Neuronal stem cell (in vitro differentiated cells): ENCODE measurements at regions not wholly inside any gene's neighbourhood (a gene's known extent, or its start where the extent isn't known, plus 50 kb on each side); places are given as distances from the start of the nearest gene placed in this dataset.
A peak's percentile ranks its signal among the peaks of the same experiment; 100 is the strongest.

Experiments used
- DNase-seq: peaks from one replicate; pipeline ENCODE4 v3.0.0-alpha.2; 2013; ENCODE audit warnings: low spot score
- H2AFZ ChIP-seq: one replicate; pipeline ENCODE4 v1.6.1; 2013; ENCODE audit warnings: mild to moderate bottlenecking, low read length, inconsistent platforms
- H2AK5ac ChIP-seq: 2 replicates; pipeline ENCODE4 v1.6.1; 2013; ENCODE audit warnings: low read depth, mild to moderate bottlenecking, inconsistent platforms, low read length, moderate library complexity, mixed read lengths
- H2BK120ac ChIP-seq: 2 replicates; pipeline ENCODE4 v1.6.1; 2013; ENCODE audit warnings: low read depth, mild to moderate bottlenecking, inconsistent platforms, low read length, moderate library complexity, mixed read lengths
- H2BK12ac ChIP-seq: one replicate; pipeline ENCODE4 v1.6.1; 2013; ENCODE audit warnings: low read length, inconsistent platforms
- H2BK15ac ChIP-seq: 2 replicates; pipeline ENCODE4 v1.6.1; 2013; ENCODE audit warnings: mild to moderate bottlenecking, low read length, inconsistent platforms, mixed read lengths
- H2BK5ac ChIP-seq: one replicate; pipeline ENCODE4 v1.6.1; 2013; ENCODE audit warnings: inconsistent platforms, mild to moderate bottlenecking, low read length, moderate library complexity
- H3K14ac ChIP-seq: one replicate; pipeline ENCODE4 v1.6.1; 2013; ENCODE audit warnings: low read length, inconsistent platforms
- H3K18ac ChIP-seq: 2 replicates; pipeline ENCODE4 v1.6.1; 2013; ENCODE audit warnings: low read length, inconsistent platforms
- H3K23ac ChIP-seq: 2 replicates; pipeline ENCODE4 v1.6.1; 2013; ENCODE audit warnings: low read depth, mild to moderate bottlenecking, mixed read lengths, low read length, inconsistent platforms; ENCODE audit not compliant: poor library complexity
- H3K27ac ChIP-seq: replicated peaks from 3 replicates; pipeline ENCODE4 v1.5.1; 2013; ENCODE audit warnings: low read length, inconsistent platforms
- H3K27me3 ChIP-seq, 3 experiments: 2 replicates each; pipeline ENCODE4 v1.6.1; 2013; ENCODE audit warnings: low read length in 3 of 3, mild to moderate bottlenecking in 2 of 3, inconsistent platforms in 1 of 3, low read depth in 1 of 3, mixed read lengths in 1 of 3, moderate library complexity in 1 of 3; ENCODE audit not compliant: control insufficient read depth in 3 of 3, insufficient read depth in 3 of 3
- H3K36me3 ChIP-seq, 2 donors: replicated peaks in 1 of 2; 2 replicates each; pipeline ENCODE4 v1.6.1; 2013; ENCODE audit warnings: low read length in 2 of 2; ENCODE audit not compliant: control insufficient read depth in 2 of 2, insufficient read depth in 2 of 2
- H3K4ac ChIP-seq: 2 replicates; pipeline ENCODE4 v1.6.1; 2013; ENCODE audit warnings: inconsistent platforms, mild to moderate bottlenecking, low read length, moderate library complexity
- H3K4me1 ChIP-seq, 2 donors: 1 replicate in 1 of 2; 2 replicates in 1 of 2; pipeline ENCODE4 v1.6.1; 2013; ENCODE audit warnings: low read length in 2 of 2, low read depth in 1 of 2; ENCODE audit not compliant: control insufficient read depth in 2 of 2, insufficient read depth in 1 of 2
- H3K4me2 ChIP-seq: one replicate; pipeline ENCODE4 v1.6.1; 2013; ENCODE audit warnings: mild to moderate bottlenecking, low read length, inconsistent platforms; ENCODE audit not compliant: insufficient read depth, poor library complexity, severe bottlenecking
- H3K4me3 ChIP-seq, 2 donors: 2 replicates each; pipeline ENCODE4 v1.5.1; 2013; ENCODE audit warnings: low read length in 2 of 2, mild to moderate bottlenecking in 2 of 2, inconsistent platforms in 1 of 2, moderate library complexity in 1 of 2
- H3K79me1 ChIP-seq: one replicate; pipeline ENCODE4 v1.6.1; 2013; ENCODE audit warnings: low read depth, mild to moderate bottlenecking, inconsistent platforms, low read length, moderate library complexity
- H3K9ac ChIP-seq: one replicate; pipeline ENCODE4 v1.6.1; 2013; ENCODE audit warnings: mild to moderate bottlenecking, low read depth, low read length, inconsistent platforms; ENCODE audit not compliant: poor library complexity
- H3K9me3 ChIP-seq, 2 donors: replicated peaks in 1 of 2; 2 replicates each; pipeline versions ENCODE3 to v1.6.1; 2013; ENCODE audit warnings: low read length in 2 of 2, mild to moderate bottlenecking in 2 of 2, inconsistent platforms in 1 of 2, low read depth in 1 of 2, mixed read lengths in 1 of 2, moderate library complexity in 1 of 2; ENCODE audit not compliant: control insufficient read depth in 2 of 2, insufficient read depth in 1 of 2
- H4K8ac ChIP-seq: one replicate; pipeline ENCODE4 v1.6.1; 2013; ENCODE audit warnings: low read depth, mild to moderate bottlenecking, inconsistent platforms, low read length, moderate library complexity
- H4K91ac ChIP-seq: one replicate; pipeline ENCODE4 v1.6.1; 2013; ENCODE audit warnings: low read length, low read depth, mild to moderate bottlenecking, inconsistent platforms; ENCODE audit not compliant: poor library complexity
- WGBS, 2 donors: extraction: QIAGEN DNeasy Blood & Tissue Kit; methylation state at CpG; one replicate each; pipeline ENCODE4 v1.1.7; 2013; ENCODE audit warnings: missing lambda C conversion rate in 2 of 2, mixed read lengths in 1 of 2; ENCODE audit not compliant: insufficient read length in 2 of 2, insufficient replicate concordance in 1 of 2; ENCODE audit errors: extremely low coverage in 2 of 2; 5-methylcytosine and 5-hydroxymethylcytosine counted together

DNA sequence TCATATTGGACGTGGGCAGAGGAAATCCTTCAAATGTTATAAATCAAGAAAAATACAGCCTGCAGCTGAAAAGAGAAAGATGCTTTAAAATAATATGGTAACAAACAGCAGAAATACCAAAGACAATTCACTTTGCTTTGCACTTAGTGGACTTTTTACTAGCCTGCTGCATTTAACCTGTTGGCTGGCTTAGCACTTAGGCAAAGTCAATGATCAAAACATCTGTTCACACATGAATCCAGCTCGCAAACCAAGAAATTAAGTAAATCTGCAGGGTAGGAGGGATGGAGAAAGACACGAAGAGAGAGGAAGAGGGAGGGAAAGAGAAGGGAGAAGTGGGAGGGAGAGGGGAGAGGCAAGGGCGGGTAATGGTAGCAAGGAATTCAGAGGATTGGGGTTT is 103.6 kb upstream of the RAB4A start:
- Histone ChIP-seq H2BK15ac (no peak overlapping the region), H3K79me1 (no peaks in the 10 kb centered on the region), H3K9me3 (no peaks in the 10 kb centered on the region), H3K4me2 (no peak overlapping the region), H4K8ac (no peak overlapping the region), H4K91ac (no peak overlapping the region), H2BK12ac (no peak overlapping the region), H3K18ac (no peak overlapping the region), H2BK120ac (no peak overlapping the region), H2AK5ac (no peak overlapping the region), H3K23ac (peak overlapping the region; percentile 25), H3K4me3 (no peak overlapping the region), H2AFZ (no peak overlapping the region), H3K36me3 (no peaks in the 10 kb centered on the region), H3K4me1 (no peaks in the 10 kb centered on the region), H3K4ac (no peak overlapping the region), H2BK5ac (no peak overlapping the region), H3K27ac (no peak overlapping the region), H3K27me3 (peaks cover 0 to 11% (median 0%) of the 10 kb centered on the region in 3 experiments), H3K14ac (no peak overlapping the region), H3K9ac (no peak overlapping the region)
- WGBS, 2 donors: no CpG with 5 or more reads among the region's 4 CpGs
- no peak for DNase-seq

GRCh38 chr1:229169399-229169798 is 101.5 kb upstream of the RAB4A start:
- no peaks in the 10 kb centered on the region for H3K36me3 ChIP-seq
- H3K14ac ChIP-seq: no peak overlapping the region
- H2BK15ac ChIP-seq: no peak overlapping the region
- no peaks in the 10 kb centered on the region for H3K4me1 ChIP-seq
- no peak overlapping the region for H3K4me2 ChIP-seq
- no peak overlapping the region for H3K23ac ChIP-seq
- H3K4me3 ChIP-seq: no peak overlapping the region
- H4K8ac ChIP-seq: no peak overlapping the region
- no peak for DNase-seq
- no peak overlapping the region for H3K18ac ChIP-seq
- H3K27ac ChIP-seq: no peak overlapping the region
- H3K79me1 ChIP-seq: no peaks in the 10 kb centered on the region
- H4K91ac ChIP-seq: no peak overlapping the region
- H3K9me3 ChIP-seq: no peaks in the 10 kb centered on the region
- no peak overlapping the region for H2BK120ac ChIP-seq
- no peak overlapping the region for H2BK5ac ChIP-seq
- no peak overlapping the region for H2AK5ac ChIP-seq
- H3K4ac ChIP-seq: no peak overlapping the region
- no peak overlapping the region for H3K9ac ChIP-seq
- no peak overlapping the region for H2BK12ac ChIP-seq
- WGBS, 2 donors: no CpG with 5 or more reads among the region's 1 CpG
- H2AFZ ChIP-seq: no peak overlapping the region
- H3K27me3 ChIP-seq: peaks cover 0 to 11% (median 0%) of the 10 kb centered on the region in 3 experiments

GRCh38 chr1:229170274-229170673 is 100.6 kb upstream of the RAB4A start:
- H2BK12ac ChIP-seq: no peak overlapping the region
- no peak overlapping the region for H2BK5ac ChIP-seq
- no peak overlapping the region for H2AFZ ChIP-seq
- no peak overlapping the region for H3K14ac ChIP-seq
- H4K91ac ChIP-seq: no peak overlapping the region
- H2BK120ac ChIP-seq: no peak overlapping the region
- no peak overlapping the region for H3K27ac ChIP-seq
- no peak overlapping the region for H3K4me3 ChIP-seq
- H3K23ac ChIP-seq: peak overlapping the region; percentile 49
- H3K36me3 ChIP-seq: no peaks in the 10 kb centered on the region
- H3K9ac ChIP-seq: no peak overlapping the region
- H3K79me1 ChIP-seq: no peaks in the 10 kb centered on the region
- no CpG with 5 or more reads among the region's 12 CpGs for WGBS, 2 donors
- H2AK5ac ChIP-seq: no peak overlapping the region
- peak overlapping the region; percentile 28 for H2BK15ac ChIP-seq
- peak overlapping the region; percentile 46 for H3K18ac ChIP-seq
- no peak overlapping the region for H3K4me2 ChIP-seq
- H4K8ac ChIP-seq: no peak overlapping the region
- DNase-seq: no peak
- no peaks in the 10 kb centered on the region for H3K9me3 ChIP-seq
- H3K4me1 ChIP-seq: no peaks in the 10 kb centered on the region
- no peak overlapping the region for H3K4ac ChIP-seq
- peaks cover 0 to 11% (median 0%) of the 10 kb centered on the region in 3 experiments for H3K27me3 ChIP-seq

GRCh38 chr1:229170778-229171505 is 100.0 kb upstream of the RAB4A start:
- H3K14ac ChIP-seq: no peak overlapping the region
- no peak overlapping the region for H3K9ac ChIP-seq
- H2AFZ ChIP-seq: no peak overlapping the region
- no peak for DNase-seq
- H2BK5ac ChIP-seq: no peak overlapping the region
- peak overlapping the region; percentile 28 for H2BK15ac ChIP-seq
- no peak overlapping the region for H3K18ac ChIP-seq
- H3K36me3 ChIP-seq: no peaks in the 10 kb centered on the region
- no peak overlapping the region for H3K4me3 ChIP-seq
- H3K4me2 ChIP-seq: no peak overlapping the region
- H3K27ac ChIP-seq: no peak overlapping the region
- H2BK120ac ChIP-seq: no peak overlapping the region
- H3K79me1 ChIP-seq: no peaks in the 10 kb centered on the region
- H2BK12ac ChIP-seq: no peak overlapping the region
- H3K9me3 ChIP-seq: no peaks in the 10 kb centered on the region
- no peak overlapping the region for H2AK5ac ChIP-seq
- WGBS, 2 donors: no CpG with 5 or more reads among the region's 8 CpGs
- H3K4ac ChIP-seq: no peak overlapping the region
- H3K4me1 ChIP-seq: no peaks in the 10 kb centered on the region
- peaks cover 0 to 7% (median 0%) of the 10 kb centered on the region in 3 experiments for H3K27me3 ChIP-seq
- no peak overlapping the region for H4K8ac ChIP-seq
- H4K91ac ChIP-seq: no peak overlapping the region
- H3K23ac ChIP-seq: peak overlapping the region; percentile 49
